ENCODE measurements at regions not wholly inside any gene's neighbourhood (a gene's known extent, or its start where the extent isn't known, plus 50 kb on each side); places are given as distances from the start of the nearest gene placed in this dataset.

DNA sequence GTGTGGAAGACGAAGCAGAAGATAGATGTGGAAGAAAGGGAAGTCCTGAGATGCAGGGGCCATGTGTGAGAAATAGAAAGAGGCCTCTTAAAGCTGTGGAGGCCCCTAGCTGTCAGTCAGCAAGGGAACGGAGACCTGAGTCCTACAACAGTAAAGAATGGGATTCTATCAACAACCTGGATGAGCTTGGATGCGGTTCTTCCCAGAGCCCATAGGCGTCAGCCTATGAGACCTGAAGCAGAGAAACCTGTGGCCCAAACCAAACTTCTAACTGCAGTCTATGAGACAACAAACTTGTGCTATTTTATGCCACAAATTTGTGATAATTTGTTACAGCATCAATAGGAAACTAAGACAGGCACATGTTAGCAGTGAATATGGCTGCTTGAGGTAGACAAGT is 583.7 kb downstream of the ADCYAP1 start:
- no peak for TF ChIP-seq EZH2 (IDR thresholded peaks at IDR 0.05)
- no peak for TF ChIP-seq FOXP2 (optimal IDR thresholded peaks at IDR 0.05; ENCODE audit: control extremely low read depth, extremely low read length, insufficient read depth)
